ENCODE measurements at regions not wholly inside any gene's neighbourhood (a gene's known extent, or its start where the extent isn't known, plus 50 kb on each side); places are given as distances from the start of the nearest gene placed in this dataset.

GRCh38 chr2:196380575-196380974 lies 209.2 kb upstream of the STK17B start:
- no peak for TF ChIP-seq CTCF (IDR thresholded peaks at IDR 0.05; ENCODE audit: low read length)
- no peak for TF ChIP-seq EZH2 (IDR thresholded peaks at IDR 0.05; ENCODE audit: borderline replicate concordance, low read length)

All from OCI-LY1 (cell line).